ENCODE measurements at regions not wholly inside any gene's neighbourhood (a gene's known extent, or its start where the extent isn't known, plus 50 kb on each side); places are given as distances from the start of the nearest gene placed in this dataset.
"Not testable (repeated sequence)": the region's sequence is repeated elsewhere in the genome, so short reads cannot be mapped to it uniquely, and the experiment has no call there.

- no peak for DNase-seq
These were observed 127.7 kb downstream of the ALDH8A1 start for GRCh38 chr6:134821928-134822864.

- DNase-seq = no peak
These were observed 128.5 kb downstream of the ALDH8A1 start for GRCh38 chr6:134821397-134821796.

- DNase-seq = no peak
These were observed 129.8 kb downstream of the ALDH8A1 start for GRCh38 chr6:134819863-134820800.

- DNase-seq = no peak
These were observed 130.7 kb downstream of the ALDH8A1 start for GRCh38 chr6:134819236-134819635.

- no peak for DNase-seq
These were observed 132.5 kb downstream of the ALDH8A1 start for GRCh38 chr6:134817448-134817847.

- DNase-seq = no peak
These were observed 133.1 kb downstream of the ALDH8A1 start for GRCh38 chr6:134816780-134817179.

GRCh38 chr6:134816300-134816699 is 133.6 kb downstream of the ALDH8A1 start:
- DNase-seq = no peak

- DNase-seq = no peak
These were observed 135.7 kb downstream of the ALDH8A1 start for GRCh38 chr6:134814076-134814695.

- no peak for DNase-seq
These were observed 136.8 kb downstream of the ALDH8A1 start for GRCh38 chr6:134813146-134813545.

- DNase-seq = no peak
These were observed 139.5 kb downstream of the ALDH8A1 start for GRCh38 chr6:134810402-134810801.

- DNase-seq = no peak
These were observed 140.8 kb downstream of the ALDH8A1 start for GRCh38 chr6:134809130-134809529.

GRCh38 chr6:134806180-134806798 is 143.6 kb downstream of the ALDH8A1 start:
- DNase-seq = no peak

GRCh38 chr6:134805168-134805567 is 144.7 kb downstream of the ALDH8A1 start:
- no peak for DNase-seq

GRCh38 chr6:134804311-134804710 is 145.6 kb downstream of the ALDH8A1 start:
- DNase-seq = not testable (repeated sequence)

- no peak for DNase-seq
These were observed 147.4 kb downstream of the ALDH8A1 start for GRCh38 chr6:134802426-134803058.

- no peak for DNase-seq
These were observed 152.3 kb downstream of the ALDH8A1 start for GRCh38 chr6:134797400-134798113.

GRCh38 chr6:134795691-134796090 is 154.2 kb downstream of the ALDH8A1 start:
- DNase-seq = no peak

- DNase-seq = no peak
These were observed 154.9 kb downstream of the ALDH8A1 start for GRCh38 chr6:134795001-134795400.

GRCh38 chr6:134791243-134791843 is 158.6 kb downstream of the ALDH8A1 start:
- DNase-seq = not testable (repeated sequence)

GRCh38 chr6:134787261-134787877 is 162.5 kb downstream of the ALDH8A1 start:
- peak; percentile 23 for DNase-seq
